GM19328 (cell line): ENCODE measurements at regions not wholly inside any gene's neighbourhood (a gene's known extent, or its start where the extent isn't known, plus 50 kb on each side); places are given as distances from the start of the nearest gene placed in this dataset.

Experiments used
- ATAC-seq: cut with Tn5 transposase; IDR thresholded peaks from one replicate; pipeline ENCODE4 v1.9.1; 2021; ENCODE audit warnings: mild to moderate bottlenecking, moderate library complexity; ENCODE audit not compliant: unreplicated experiment

GRCh38 chr22:47630741-47631534, 868.5 kb downstream of the TBC1D22A start:
- ATAC-seq: no peak

- no peak for ATAC-seq
These were observed 867.6 kb downstream of the TBC1D22A start for GRCh38 chr22:47629791-47630655.

- no peak for ATAC-seq
These were observed 866.8 kb downstream of the TBC1D22A start for GRCh38 chr22:47629273-47629711.

GRCh38 chr22:47628477-47629272, 866.2 kb downstream of the TBC1D22A start:
- no peak for ATAC-seq

- no peak for ATAC-seq
These were observed 865.3 kb downstream of the TBC1D22A start for GRCh38 chr22:47627556-47628253.

GRCh38 chr22:47626428-47627390, 864.3 kb downstream of the TBC1D22A start:
- no peak for ATAC-seq

- no peak for ATAC-seq
These were observed 863.3 kb downstream of the TBC1D22A start for GRCh38 chr22:47625531-47626427.

- ATAC-seq: no peak
These were observed 862.5 kb downstream of the TBC1D22A start for GRCh38 chr22:47625013-47625385.

- no peak for ATAC-seq
These were observed 862.0 kb downstream of the TBC1D22A start for GRCh38 chr22:47624252-47625012.

- no peak for ATAC-seq
These were observed 861.3 kb downstream of the TBC1D22A start for GRCh38 chr22:47623763-47624148.

GRCh38 chr22:47623066-47623762, 860.8 kb downstream of the TBC1D22A start:
- no peak for ATAC-seq

GRCh38 chr22:47622541-47622940, 860.1 kb downstream of the TBC1D22A start:
- ATAC-seq: no peak

- no peak for ATAC-seq
These were observed 858.8 kb downstream of the TBC1D22A start for GRCh38 chr22:47621253-47621652.

- ATAC-seq: no peak
These were observed 857.9 kb downstream of the TBC1D22A start for GRCh38 chr22:47620391-47620790.

GRCh38 chr22:47619631-47620030, 857.2 kb downstream of the TBC1D22A start:
- ATAC-seq: no peak

- ATAC-seq: no peak
These were observed 855.9 kb downstream of the TBC1D22A start for GRCh38 chr22:47618180-47619010.
